GM12801 (cell line): ENCODE measurements at regions not wholly inside any gene's neighbourhood (a gene's known extent, or its start where the extent isn't known, plus 50 kb on each side); places are given as distances from the start of the nearest gene placed in this dataset.

Experiments
- TF ChIP-seq, protein P1 (sequence below): IDR thresholded peaks from one replicate; pipeline ENCODE4 v1.5.1; 2011; ENCODE audit warnings: control low read depth; ENCODE audit not compliant: insufficient read length; ENCODE audit errors: extremely low read depth

DNA sequence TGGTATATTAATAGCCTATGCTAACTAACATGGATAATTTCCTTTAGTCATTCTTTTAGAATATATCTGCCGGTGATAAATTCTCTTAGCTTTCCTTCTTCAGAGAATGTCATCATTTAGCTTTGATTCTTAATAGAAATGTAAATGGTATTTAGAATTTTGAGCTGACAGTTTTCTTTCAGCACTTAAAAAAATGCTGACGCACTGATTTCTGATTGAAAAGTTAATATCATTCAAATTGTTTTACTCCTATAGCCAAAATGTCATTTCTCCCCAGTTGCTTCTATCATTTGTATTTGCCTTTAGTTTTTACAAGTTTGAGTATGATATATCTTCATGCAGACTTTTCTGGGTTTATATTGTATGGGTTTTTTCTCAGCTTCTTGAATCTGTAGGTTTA is 668.0 kb downstream of the LTN1 start:
- TF ChIP-seq, protein P1, sequence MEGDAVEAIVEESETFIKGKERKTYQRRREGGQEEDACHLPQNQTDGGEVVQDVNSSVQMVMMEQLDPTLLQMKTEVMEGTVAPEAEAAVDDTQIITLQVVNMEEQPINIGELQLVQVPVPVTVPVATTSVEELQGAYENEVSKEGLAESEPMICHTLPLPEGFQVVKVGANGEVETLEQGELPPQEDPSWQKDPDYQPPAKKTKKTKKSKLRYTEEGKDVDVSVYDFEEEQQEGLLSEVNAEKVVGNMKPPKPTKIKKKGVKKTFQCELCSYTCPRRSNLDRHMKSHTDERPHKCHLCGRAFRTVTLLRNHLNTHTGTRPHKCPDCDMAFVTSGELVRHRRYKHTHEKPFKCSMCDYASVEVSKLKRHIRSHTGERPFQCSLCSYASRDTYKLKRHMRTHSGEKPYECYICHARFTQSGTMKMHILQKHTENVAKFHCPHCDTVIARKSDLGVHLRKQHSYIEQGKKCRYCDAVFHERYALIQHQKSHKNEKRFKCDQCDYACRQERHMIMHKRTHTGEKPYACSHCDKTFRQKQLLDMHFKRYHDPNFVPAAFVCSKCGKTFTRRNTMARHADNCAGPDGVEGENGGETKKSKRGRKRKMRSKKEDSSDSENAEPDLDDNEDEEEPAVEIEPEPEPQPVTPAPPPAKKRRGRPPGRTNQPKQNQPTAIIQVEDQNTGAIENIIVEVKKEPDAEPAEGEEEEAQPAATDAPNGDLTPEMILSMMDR, result no peak

DNA sequence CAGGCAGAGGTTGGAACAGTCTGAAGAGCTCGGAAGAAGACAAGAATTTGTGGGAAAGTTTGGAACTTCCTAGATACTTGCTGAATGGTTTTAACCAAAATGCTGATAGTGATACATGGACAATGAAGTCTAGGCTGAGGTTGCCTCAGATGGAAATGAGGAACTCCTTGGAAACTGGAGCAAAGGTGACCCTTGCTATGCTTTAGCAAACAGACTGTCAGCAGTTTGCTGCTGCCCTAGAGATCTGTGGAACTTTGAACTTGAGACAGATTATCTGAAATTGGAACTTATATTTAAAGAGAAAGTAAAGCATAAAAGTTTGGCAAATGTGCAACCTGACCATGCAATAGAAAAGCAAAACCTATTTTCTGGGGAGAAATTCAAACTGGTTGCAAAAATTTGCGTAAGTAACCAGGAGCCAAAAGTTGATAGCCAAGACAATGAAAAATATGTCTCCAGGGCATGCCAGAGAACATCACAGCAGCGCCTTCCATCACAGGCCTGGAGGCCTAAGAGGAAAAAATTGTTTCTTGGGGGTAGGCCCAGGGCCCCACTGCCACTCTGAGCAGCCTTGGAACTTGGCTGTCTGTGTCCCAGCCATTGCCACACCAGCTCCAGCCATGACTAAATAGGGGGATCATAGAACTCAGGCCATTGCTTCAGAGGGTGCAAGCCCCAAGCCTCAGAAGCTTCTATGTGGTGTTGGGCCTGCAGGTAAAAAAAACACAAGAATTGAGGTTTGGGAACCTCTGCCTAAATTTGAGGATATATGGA is 675.3 kb downstream of the LTN1 start:
- TF ChIP-seq, protein P1, result no peak

DNA sequence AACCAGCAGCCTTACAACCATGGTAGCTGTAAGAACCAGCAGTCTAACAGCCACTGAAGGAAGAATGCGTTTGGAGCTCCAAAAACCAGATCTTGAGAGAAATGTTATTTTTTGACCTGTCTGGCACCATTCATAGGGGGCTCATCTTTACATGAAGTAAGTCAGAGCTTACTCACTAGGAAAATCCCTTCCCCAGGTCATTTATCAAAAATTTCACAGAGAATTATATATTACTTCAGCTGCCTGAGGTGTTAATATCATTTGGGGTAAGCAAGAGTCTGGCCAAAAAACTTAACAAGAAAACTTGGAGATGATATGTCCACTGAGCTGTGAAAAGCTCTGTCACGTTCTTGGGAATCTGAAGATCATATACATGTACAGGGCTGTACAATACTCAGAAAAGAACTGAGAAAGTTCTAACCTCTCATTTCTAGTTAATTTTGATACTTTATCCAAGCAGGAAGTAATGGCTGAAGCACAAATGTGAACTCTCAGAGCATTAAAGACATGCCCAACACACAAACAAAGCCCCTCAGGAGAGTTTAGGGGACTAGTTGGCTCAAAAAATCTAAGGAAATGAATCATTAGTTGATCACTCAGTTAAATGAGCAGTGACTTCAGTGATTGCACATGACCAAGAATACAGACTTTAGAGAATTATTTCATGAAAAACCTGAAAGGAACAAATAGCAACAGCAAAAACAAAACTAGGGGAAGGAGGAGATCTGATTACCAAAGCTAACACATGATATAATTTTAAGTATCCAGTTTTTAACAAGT is 681.1 kb downstream of the LTN1 start:
- TF ChIP-seq, protein P1, result no peak

DNA sequence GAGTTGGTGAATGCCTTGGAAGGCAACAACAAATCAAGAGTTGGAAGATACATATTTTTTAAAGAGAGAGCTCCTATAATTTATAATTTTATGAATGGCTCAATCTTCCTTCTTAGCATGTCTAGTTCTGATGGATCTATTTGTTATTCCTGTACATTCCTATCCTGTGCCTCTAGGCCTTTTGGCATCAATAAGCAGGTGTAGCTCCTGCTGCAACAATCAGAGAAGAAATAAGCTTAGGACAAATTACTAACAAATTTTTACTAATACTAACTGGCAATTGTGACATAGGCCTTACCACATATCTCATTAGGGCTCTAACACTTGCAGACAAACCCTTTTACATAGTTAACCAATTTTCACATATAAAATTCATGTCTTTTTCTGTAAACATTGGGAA is 682.0 kb downstream of the LTN1 start:
- TF ChIP-seq, protein P1, result no peak

DNA sequence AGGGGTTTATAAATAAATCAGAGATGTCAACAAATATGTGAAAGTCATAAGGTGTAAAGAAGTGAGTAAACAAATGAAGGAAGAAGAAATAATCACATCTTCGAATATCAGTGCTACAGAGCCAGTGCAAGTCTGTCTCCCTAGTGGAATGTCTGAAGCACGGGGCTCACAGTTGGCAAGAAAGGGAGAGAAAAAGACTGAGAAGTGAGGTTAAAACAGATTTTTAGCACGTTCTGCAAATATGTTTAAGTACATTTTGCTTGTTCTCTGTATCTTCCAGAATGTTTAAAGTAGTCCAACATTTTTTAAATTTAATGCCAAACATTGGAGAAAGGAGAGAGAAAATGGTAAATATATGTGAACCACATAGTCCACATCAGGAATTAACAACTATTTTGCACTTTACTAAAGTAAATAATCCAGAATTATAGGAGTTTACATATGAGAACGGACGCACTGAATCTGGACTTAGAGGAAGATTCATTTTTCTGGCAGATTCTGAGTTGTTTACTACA is 682.4 kb downstream of the LTN1 start:
- TF ChIP-seq, protein P1, result no peak

DNA sequence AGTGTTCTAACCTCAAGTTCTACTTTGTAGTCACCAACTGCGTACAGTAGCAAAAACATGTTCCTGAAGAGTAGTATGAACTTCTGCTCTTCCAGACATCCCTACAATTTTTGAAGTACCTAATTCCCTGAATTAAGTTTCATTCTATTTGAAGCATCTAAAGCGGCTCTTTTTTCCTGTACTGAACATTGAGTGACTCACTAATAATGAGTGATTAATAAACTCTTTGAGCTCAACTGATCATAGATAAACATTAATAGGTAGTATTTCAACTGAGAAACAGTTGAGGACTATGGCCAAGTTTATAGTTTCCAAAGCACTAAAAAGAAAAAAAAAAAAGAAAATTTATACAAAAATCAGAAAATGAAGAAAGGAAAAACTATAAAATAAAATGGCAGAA is 683.1 kb downstream of the LTN1 start:
- TF ChIP-seq, protein P1, result no peak

DNA sequence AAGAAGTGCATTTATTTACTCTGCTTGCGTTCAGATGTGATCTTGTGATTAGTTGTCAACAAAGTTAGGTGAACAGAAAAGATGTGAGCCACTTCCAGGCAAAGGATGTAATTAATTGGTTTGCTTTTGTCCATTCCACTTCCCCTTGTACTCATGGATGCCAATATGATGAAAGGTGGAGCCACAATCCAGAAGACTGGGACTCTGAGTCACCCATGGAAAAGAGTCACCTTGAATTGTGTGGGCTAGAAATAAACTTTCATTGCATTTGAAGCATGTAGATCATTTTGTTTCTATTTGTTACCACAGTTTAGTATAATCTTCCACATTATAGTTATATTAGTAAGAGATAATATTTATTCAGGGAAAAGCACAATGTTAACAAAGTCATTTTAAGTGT is 684.2 kb downstream of the LTN1 start:
- TF ChIP-seq, protein P1, result no peak
